GM12878 (cell line): ENCODE measurements at regions not wholly inside any gene's neighbourhood (a gene's known extent, or its start where the extent isn't known, plus 50 kb on each side); places are given as distances from the start of the nearest gene placed in this dataset.

Experiments
- ATAC-seq: fragments of 200-7000 bp; cut with Tn5 transposase; 3 replicates; pipeline ENCODE4 v1.9.1; 2020; ENCODE audit warnings: mild to moderate bottlenecking, moderate library complexity
- BruUV-seq: library from RNA; stranded (reverse); fragments of 400-500 nt; replicated peaks from 2 replicates; lab custom pipeline; 2021; lab: Mats Ljungman, UMichigan
- CTCF ChIA-PET: fragments of 300-600 bp; sonication (Branson Sonifier 250); formaldehyde crosslinking; extraction: SDS; loops from one replicate; lab custom pipeline; 2021; ENCODE audit warnings: inconsistent platforms; lab: Yijun Ruan, JAX
- POLR2A ChIA-PET: fragments of 350-600 bp; formaldehyde crosslinking; extraction: SDS; loops from one replicate; lab custom pipeline; 2021; ENCODE audit warnings: inconsistent platforms; lab: Charles Lee
- RAD21 ChIA-PET: fragments of 300-600 bp; sonication (Branson Sonifier 250); formaldehyde crosslinking; loops from one replicate; lab custom pipeline; 2023; ENCODE audit warnings: antibody characterized with exemption; ENCODE audit not compliant: unreplicated experiment; lab: Charles Lee
- SMC1A ChIA-PET: fragments of 300-600 bp; sonication (Branson Sonifier 250); formaldehyde crosslinking; loops from one replicate; lab custom pipeline; 2023; ENCODE audit not compliant: unreplicated experiment, uncharacterized antibody; lab: Charles Lee
- DNase-seq: peaks from one replicate; pipeline ENCODE4 v3.0.0-alpha.2; 2011; ENCODE audit warnings: low read depth, low spot score
- FAIRE-seq: peaks from 3 replicates; lab custom pipeline; 2011; peaks lifted over from hg19 to GRCh38; lab: Jason Lieb, UNC
- H2AFZ ChIP-seq: 2 replicates; pipeline ENCODE4 v1.6.0; 2011; ENCODE audit warnings: low read depth, low read length, control low read depth; ENCODE audit not compliant: control insufficient read depth
- H3K27ac ChIP-seq: 2 replicates; pipeline ENCODE4 v1.5.1; 2011; ENCODE audit warnings: control low read depth; ENCODE audit not compliant: control insufficient read depth, insufficient read depth
- H3K27me3 ChIP-seq, 2 experiments: replicated peaks in 1 of 2; 2 replicates each; pipeline versions ENCODE4 v1.6.0 to v1.6.1; 2011; ENCODE audit warnings: low read length in 1 of 2; ENCODE audit not compliant: control insufficient read depth in 2 of 2, insufficient read depth in 2 of 2
- H3K36me3 ChIP-seq, 2 experiments: 2 replicates each; pipeline ENCODE4 v1.5.1; 2011; ENCODE audit warnings: low read length in 1 of 2; ENCODE audit not compliant: control insufficient read depth in 2 of 2, insufficient read depth in 2 of 2
- H3K4me1 ChIP-seq: 2 replicates; pipeline ENCODE4 v1.6.1; 2011; ENCODE audit warnings: mild to moderate bottlenecking, low read length, moderate library complexity, mixed read lengths; ENCODE audit not compliant: control insufficient read depth, insufficient read depth
- H3K4me2 ChIP-seq: 2 replicates; pipeline ENCODE4 v1.6.0; 2011; ENCODE audit warnings: control low read depth; ENCODE audit not compliant: control insufficient read depth, insufficient read depth
- H3K4me3 ChIP-seq: fragments of 200-600 bp; sonication (generic); 2 replicates; pipeline ENCODE4 v1.5.1; 2016
- H3K79me2 ChIP-seq: 2 replicates; pipeline ENCODE4 v1.6.0; 2011; ENCODE audit warnings: low read length; ENCODE audit not compliant: control insufficient read depth, insufficient read depth
- H3K9ac ChIP-seq: 2 replicates; pipeline ENCODE4 v1.8.0; 2011; ENCODE audit warnings: low read length, control low read depth, mixed read lengths; ENCODE audit not compliant: control insufficient read depth, insufficient read depth
- H3K9me3 ChIP-seq: replicated peaks from 3 replicates; pipeline ENCODE4 v1.5.1; 2011; ENCODE audit warnings: mild to moderate bottlenecking, low read length; ENCODE audit not compliant: control insufficient read depth, insufficient read depth
- H4K20me1 ChIP-seq: 2 replicates; pipeline ENCODE4 v1.6.0; 2011; ENCODE audit not compliant: control insufficient read depth, insufficient read depth
- BHLHE40 ChIP-seq, 2 experiments: fragments of 450-650 bp in 1 of 2; IDR thresholded peaks; 2 replicates each; pipeline ENCODE4 v1.6.1; 2011 to 2017; ENCODE audit warnings: low read depth in 2 of 2, borderline replicate concordance in 1 of 2, improper control_type of control experiment in 1 of 2, low read length in 1 of 2, mild to moderate bottlenecking in 1 of 2
- CBX5 ChIP-seq: sonication (generic); IDR thresholded peaks from 2 replicates; pipeline ENCODE4 v1.6.1; 2016; ENCODE audit warnings: low read depth, moderate library complexity, mild to moderate bottlenecking, inconsistent platforms
- CHD2 ChIP-seq: IDR thresholded peaks from 2 replicates; pipeline ENCODE4 v1.6.1; 2011; ENCODE audit warnings: low read depth, low read length, improper control_type of control experiment, borderline replicate concordance
- CHD4 ChIP-seq: fragments of 200-600 bp; sonication (generic); IDR thresholded peaks from 2 replicates; pipeline ENCODE4 v1.6.1; 2016; ENCODE audit warnings: mild to moderate bottlenecking
- CREM ChIP-seq: IDR thresholded peaks from 2 replicates; pipeline ENCODE4 v1.6.1; 2014; ENCODE audit warnings: antibody characterized with exemption, low read depth
- IRF4 ChIP-seq: IDR thresholded peaks from 2 replicates; pipeline ENCODE4 v1.6.1; 2011; ENCODE audit warnings: low read depth, low read length
- NFIC ChIP-seq: IDR thresholded peaks from 2 replicates; pipeline ENCODE4 v1.6.1; 2012; ENCODE audit warnings: low read depth, mild to moderate bottlenecking, inconsistent platforms, low read length, moderate library complexity
- NR2F1 ChIP-seq: fragments of 450-650 bp; conservative IDR thresholded peaks from 2 replicates; pipeline ENCODE4 v1.6.1; 2017; ENCODE audit warnings: mild to moderate bottlenecking
- SMAD5 ChIP-seq: IDR thresholded peaks from 2 replicates; pipeline ENCODE4 v1.6.1; 2016; ENCODE audit warnings: antibody characterized with exemption, low read depth
- SUPT20H ChIP-seq: IDR thresholded peaks from 2 replicates; pipeline ENCODE4 v1.6.1; 2011; ENCODE audit warnings: low read depth, mild to moderate bottlenecking, low read length, moderate library complexity, borderline replicate concordance; ENCODE audit not compliant: control insufficient read depth
- YY1 ChIP-seq: IDR thresholded peaks from 2 replicates; pipeline ENCODE4 v1.6.1; 2011; ENCODE audit warnings: low read depth, mild to moderate bottlenecking, low read length
- ZNF24 ChIP-seq: fragments of 450-650 bp; IDR thresholded peaks from 2 replicates; pipeline ENCODE4 v1.6.1; 2017; ENCODE audit warnings: antibody characterized with exemption, mild to moderate bottlenecking
- WGBS: methylation state at CpG from one replicate; pipeline ENCODE4 v1.1.6; 2016; ENCODE audit warnings: low lambda C conversion rate; ENCODE audit not compliant: insufficient replicate concordance, insufficient coverage; ENCODE audit errors: missing lambda C conversion rate; 5-methylcytosine and 5-hydroxymethylcytosine counted together
- in situ Hi-C: fragments of 300-500 bp; cut with MboI; formaldehyde crosslinking; loops from 9 replicates; pipeline ENCODE4 v1.14.3; 2018; ENCODE audit warnings: mixed read lengths
- intact Hi-C: fragments of 100-400 bp; cut with micrococcal nuclease; formaldehyde crosslinking; loops from one replicate; pipeline ENCODE4 v1.14.2; 2022; ENCODE audit not compliant: unreplicated experiment
- TF ChIP-seq, protein P1 (sequence below): fragments of 450-650 bp; IDR thresholded peaks from 2 replicates; pipeline ENCODE4 v1.6.1; 2017; ENCODE audit warnings: antibody characterized with exemption, mild to moderate bottlenecking, moderate library complexity
- TF ChIP-seq, protein P2 (sequence below): IDR thresholded peaks from 2 replicates; pipeline ENCODE4 v1.6.1; 2011; ENCODE audit warnings: mild to moderate bottlenecking, low read depth, low read length, moderate library complexity; ENCODE audit not compliant: insufficient replicate concordance
- TF ChIP-seq, protein P3 (sequence below): fragments of 450-650 bp; IDR thresholded peaks from 2 replicates; pipeline ENCODE4 v1.6.1; 2014; ENCODE audit warnings: mild to moderate bottlenecking
- TF ChIP-seq, protein P4 (sequence below): IDR thresholded peaks from 2 replicates; pipeline ENCODE4 v1.6.1; 2012; ENCODE audit warnings: low read length, inconsistent platforms
- TF ChIP-seq, protein P5 (sequence below): fragments of 450-650 bp; IDR thresholded peaks from 2 replicates; pipeline ENCODE4 v1.6.1; 2016; ENCODE audit warnings: mild to moderate bottlenecking

DNA sequence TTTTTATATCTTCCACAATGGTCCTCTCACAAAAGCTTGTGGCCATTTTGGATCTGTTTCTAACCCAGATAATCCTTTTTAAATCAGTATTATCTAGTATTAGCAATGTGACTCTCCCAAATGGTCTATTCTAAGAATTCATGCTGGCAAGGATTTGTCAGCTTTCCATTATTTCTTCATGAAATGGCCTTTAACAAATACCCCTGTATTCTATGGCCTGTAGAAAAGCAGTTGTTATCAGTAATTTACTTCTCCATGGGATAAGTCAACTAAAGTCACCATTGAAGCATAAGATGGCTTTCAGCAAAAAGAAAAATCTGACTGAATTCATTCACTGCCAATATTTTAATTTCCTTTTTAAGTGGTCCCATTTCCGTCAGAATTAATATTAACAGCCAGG lies 346.4 kb upstream of the FAM174A start (continued):
- TF ChIP-seq, protein P1, sequence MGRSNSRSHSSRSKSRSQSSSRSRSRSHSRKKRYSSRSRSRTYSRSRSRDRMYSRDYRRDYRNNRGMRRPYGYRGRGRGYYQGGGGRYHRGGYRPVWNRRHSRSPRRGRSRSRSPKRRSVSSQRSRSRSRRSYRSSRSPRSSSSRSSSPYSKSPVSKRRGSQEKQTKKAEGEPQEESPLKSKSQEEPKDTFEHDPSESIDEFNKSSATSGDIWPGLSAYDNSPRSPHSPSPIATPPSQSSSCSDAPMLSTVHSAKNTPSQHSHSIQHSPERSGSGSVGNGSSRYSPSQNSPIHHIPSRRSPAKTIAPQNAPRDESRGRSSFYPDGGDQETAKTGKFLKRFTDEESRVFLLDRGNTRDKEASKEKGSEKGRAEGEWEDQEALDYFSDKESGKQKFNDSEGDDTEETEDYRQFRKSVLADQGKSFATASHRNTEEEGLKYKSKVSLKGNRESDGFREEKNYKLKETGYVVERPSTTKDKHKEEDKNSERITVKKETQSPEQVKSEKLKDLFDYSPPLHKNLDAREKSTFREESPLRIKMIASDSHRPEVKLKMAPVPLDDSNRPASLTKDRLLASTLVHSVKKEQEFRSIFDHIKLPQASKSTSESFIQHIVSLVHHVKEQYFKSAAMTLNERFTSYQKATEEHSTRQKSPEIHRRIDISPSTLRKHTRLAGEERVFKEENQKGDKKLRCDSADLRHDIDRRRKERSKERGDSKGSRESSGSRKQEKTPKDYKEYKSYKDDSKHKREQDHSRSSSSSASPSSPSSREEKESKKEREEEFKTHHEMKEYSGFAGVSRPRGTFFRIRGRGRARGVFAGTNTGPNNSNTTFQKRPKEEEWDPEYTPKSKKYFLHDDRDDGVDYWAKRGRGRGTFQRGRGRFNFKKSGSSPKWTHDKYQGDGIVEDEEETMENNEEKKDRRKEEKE, result no peak
- no peak for TF ChIP-seq YY1
- no peak for TF ChIP-seq CHD2

DNA sequence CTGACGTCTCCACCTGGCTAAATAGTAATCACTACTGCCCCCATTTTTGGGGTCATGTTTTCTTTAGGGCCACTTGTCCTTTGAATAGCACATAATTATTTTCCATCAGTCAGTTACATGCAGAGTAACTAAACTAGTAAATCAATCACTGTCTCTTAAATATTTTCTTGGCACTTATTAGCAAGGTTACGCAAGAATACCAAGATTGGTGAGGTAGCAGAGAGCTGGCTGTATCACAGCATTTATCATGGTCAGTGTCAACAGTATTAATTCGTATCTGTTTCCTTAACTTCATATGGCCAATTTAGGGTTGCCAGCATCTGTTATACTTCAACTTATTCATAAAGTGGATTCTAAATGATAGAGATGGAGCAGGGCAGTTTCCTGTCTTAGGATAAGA lies 346.8 kb upstream of the FAM174A start:
- DNase-seq (no peak), FAIRE-seq (no peak), ATAC-seq (no peak)
- BruUV-seq, result no TSS peak
- no peaks in the 10 kb centered on the region for H3K9me3 ChIP-seq
- ChIA-PET CTCF (no interaction called here), SMC1A (interaction anchor here (0.6 kb wide), 1 partner anchor 40 kb away, joined by 3 read pairs; no protein-coding TSS in a partner anchor), RAD21 (no interaction called here), POLR2A (interaction anchor here (0.6 kb wide), 1 partner anchor 49 kb away, joined by 4 read pairs; no protein-coding TSS in a partner anchor)
- no peaks in the 10 kb centered on the region for H3K79me2 ChIP-seq
- no peak overlapping the region for H3K9ac ChIP-seq
- no peak overlapping the region for H3K4me3 ChIP-seq
- no peak overlapping the region for H3K27ac ChIP-seq
- H2AFZ ChIP-seq, result no peak overlapping the region
- in situ Hi-C loops (no loop called here), intact Hi-C loops (no loop called here)
- 47% methylated on average over 3 of the region's 3 CpGs for WGBS
- H3K36me3 ChIP-seq, result no peaks in the 10 kb centered on the region
- H3K27me3 ChIP-seq, result no peaks in the 10 kb centered on the region
- no peaks in the 10 kb centered on the region for H3K4me1 ChIP-seq
- no peak overlapping the region for H3K4me2 ChIP-seq
- no peaks in the 10 kb centered on the region for H4K20me1 ChIP-seq
- TF ChIP-seq NFIC (no peak), BHLHE40 (IDR thresholded peaks at IDR 0.05; ENCODE audit: borderline replicate concordance in 1 of 2, low read depth in 2 of 2, low read length in 1 of 2) (no peak), CREM (no peak), IRF4 (no peak), NR2F1 (no peak), SMAD5 (no peak), SUPT20H (no peak), CHD4 (no peak), CBX5 (no peak), ZNF24 (no peak)
- TF ChIP-seq, protein P2, sequence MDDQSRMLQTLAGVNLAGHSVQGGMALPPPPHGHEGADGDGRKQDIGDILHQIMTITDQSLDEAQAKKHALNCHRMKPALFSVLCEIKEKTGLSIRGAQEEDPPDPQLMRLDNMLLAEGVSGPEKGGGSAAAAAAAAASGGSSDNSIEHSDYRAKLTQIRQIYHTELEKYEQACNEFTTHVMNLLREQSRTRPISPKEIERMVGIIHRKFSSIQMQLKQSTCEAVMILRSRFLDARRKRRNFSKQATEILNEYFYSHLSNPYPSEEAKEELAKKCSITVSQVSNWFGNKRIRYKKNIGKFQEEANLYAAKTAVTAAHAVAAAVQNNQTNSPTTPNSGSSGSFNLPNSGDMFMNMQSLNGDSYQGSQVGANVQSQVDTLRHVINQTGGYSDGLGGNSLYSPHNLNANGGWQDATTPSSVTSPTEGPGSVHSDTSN, result no peak
- TF ChIP-seq, protein P3, sequence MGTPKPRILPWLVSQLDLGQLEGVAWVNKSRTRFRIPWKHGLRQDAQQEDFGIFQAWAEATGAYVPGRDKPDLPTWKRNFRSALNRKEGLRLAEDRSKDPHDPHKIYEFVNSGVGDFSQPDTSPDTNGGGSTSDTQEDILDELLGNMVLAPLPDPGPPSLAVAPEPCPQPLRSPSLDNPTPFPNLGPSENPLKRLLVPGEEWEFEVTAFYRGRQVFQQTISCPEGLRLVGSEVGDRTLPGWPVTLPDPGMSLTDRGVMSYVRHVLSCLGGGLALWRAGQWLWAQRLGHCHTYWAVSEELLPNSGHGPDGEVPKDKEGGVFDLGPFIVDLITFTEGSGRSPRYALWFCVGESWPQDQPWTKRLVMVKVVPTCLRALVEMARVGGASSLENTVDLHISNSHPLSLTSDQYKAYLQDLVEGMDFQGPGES, result no peak
- TF ChIP-seq, protein P4, sequence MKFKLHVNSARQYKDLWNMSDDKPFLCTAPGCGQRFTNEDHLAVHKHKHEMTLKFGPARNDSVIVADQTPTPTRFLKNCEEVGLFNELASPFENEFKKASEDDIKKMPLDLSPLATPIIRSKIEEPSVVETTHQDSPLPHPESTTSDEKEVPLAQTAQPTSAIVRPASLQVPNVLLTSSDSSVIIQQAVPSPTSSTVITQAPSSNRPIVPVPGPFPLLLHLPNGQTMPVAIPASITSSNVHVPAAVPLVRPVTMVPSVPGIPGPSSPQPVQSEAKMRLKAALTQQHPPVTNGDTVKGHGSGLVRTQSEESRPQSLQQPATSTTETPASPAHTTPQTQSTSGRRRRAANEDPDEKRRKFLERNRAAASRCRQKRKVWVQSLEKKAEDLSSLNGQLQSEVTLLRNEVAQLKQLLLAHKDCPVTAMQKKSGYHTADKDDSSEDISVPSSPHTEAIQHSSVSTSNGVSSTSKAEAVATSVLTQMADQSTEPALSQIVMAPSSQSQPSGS, result no peak
- TF ChIP-seq, protein P5, sequence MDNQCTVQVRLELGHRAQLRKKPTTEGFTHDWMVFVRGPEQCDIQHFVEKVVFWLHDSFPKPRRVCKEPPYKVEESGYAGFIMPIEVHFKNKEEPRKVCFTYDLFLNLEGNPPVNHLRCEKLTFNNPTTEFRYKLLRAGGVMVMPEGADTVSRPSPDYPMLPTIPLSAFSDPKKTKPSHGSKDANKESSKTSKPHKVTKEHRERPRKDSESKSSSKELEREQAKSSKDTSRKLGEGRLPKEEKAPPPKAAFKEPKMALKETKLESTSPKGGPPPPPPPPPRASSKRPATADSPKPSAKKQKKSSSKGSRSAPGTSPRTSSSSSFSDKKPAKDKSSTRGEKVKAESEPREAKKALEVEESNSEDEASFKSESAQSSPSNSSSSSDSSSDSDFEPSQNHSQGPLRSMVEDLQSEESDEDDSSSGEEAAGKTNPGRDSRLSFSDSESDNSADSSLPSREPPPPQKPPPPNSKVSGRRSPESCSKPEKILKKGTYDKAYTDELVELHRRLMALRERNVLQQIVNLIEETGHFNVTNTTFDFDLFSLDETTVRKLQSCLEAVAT, result no peak
